ENCODE measurements at regions not wholly inside any gene's neighbourhood (a gene's known extent, or its start where the extent isn't known, plus 50 kb on each side); places are given as distances from the start of the nearest gene placed in this dataset.

- DNase-seq (ENCODE audit: low read depth), result no peak
Measured at GRCh38 chr15:96670389-96670788, 339.9 kb downstream of the NR2F2 start.

GRCh38 chr15:96672629-96673028, 342.1 kb downstream of the NR2F2 start:
- DNase-seq (ENCODE audit: low read depth), result no peak

DNA sequence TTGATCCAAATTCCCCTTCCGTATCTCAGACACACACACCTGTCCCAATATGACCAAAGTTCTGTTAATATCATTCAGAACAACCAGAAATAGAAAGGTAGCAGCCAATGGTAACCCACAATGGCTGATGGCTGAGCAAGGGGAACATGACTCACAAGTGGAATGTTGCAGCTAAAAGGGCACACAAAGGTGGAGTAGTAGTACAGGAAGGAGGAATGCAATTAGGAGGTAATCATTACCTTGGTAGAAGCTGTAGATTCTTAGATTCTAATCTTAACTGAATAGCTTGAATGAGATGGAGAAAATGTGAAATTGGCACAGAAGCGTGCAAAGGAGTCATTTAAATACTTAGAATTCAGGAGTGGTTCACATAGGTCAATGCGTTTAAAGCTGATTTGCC, 347.9 kb downstream of the NR2F2 start:
- DNase-seq (ENCODE audit: low read depth), result no peak

DNA sequence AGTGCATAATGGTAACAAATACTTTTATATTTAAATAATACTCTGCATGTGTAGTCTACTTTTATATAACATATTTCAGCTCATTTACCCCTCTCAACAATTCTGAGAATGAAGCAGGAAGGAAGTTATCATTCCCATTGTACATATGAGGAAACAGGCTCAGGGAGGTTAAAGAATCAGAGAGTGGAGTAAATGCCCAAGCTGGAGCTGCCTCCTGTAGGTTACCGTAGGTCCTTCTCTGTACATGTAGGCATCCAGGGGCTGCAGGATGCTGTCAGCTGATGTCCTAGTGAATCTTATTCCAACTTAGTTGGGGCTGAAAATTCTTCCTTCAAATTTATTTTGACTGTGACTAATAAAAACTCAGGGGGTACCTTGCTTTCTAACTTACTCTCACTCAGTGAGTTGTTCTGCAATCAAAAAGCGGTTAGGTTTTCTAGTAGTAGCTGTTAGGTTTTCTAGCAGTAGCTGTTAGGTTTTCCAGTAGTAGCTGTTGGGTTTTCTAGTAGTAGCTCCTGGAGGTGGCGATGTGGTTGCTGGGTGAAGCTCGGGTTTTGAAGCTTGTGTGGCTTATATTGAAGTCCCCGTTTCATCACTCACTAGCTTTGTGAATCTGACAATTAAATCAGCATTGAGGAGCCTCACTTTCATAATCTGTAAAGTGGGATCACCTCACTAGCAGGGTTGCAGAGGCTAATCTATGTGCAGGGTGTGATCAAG, 357.0 kb downstream of the NR2F2 start:
- DNase-seq (ENCODE audit: low read depth), result no peak

GRCh38 chr15:96690733-96691132, 360.2 kb downstream of the NR2F2 start:
- DNase-seq (ENCODE audit: low read depth), result no peak

GRCh38 chr15:96692826-96693225, 362.3 kb downstream of the NR2F2 start:
- DNase-seq (ENCODE audit: low read depth), result no peak

DNA sequence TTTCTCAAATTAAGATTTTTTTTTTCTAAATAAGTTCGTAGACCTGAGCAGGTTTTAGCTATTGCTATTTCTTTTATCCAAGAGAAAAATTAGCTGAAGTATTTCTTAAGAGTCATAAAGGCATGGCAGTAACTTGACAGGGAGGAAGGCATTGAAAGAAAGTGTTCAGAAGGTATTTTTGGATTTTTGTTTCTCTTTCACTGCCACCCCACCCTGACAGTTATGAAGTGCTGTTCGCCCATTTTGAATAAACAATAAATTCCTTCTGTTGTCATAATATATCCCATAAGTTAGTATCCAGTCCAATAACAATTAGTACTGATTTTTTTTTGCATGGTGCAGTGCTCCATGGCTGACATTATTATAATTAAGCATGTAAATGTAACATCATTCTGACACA, 363.0 kb downstream of the NR2F2 start:
- no peak for DNase-seq (ENCODE audit: low read depth)

DNA sequence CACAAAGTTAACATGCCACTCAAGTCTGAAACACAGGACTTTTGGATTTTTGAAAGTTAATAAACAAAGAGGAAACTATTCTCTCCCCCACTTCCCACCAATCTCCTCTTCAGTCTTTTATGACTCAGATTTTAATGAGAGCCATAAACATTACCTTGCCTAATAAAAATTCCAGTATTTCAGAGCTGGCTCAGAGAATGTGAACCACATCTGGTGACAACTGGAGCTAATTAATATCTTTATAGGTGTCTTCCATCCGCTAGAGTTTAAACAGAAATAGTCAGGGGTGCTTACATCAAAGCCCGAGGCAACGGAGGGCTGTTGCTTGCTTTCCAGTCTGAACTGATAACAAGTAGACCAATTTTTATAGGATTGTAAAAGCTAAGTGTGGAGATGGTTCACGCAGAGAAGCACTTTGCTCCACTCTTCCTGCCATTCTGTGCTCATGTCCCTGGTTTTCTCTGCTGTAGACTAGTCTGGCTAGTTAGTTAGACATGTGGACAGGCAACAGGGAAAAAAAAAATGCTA, 363.6 kb downstream of the NR2F2 start:
- peak; percentile 27 for DNase-seq (ENCODE audit: low read depth)

- no peak for DNase-seq (ENCODE audit: low read depth)
Measured at GRCh38 chr15:96695426-96695825, 364.9 kb downstream of the NR2F2 start.

GRCh38 chr15:96699871-96700401, 369.4 kb downstream of the NR2F2 start:
- DNase-seq (ENCODE audit: low read depth), result no peak

- no peak for DNase-seq (ENCODE audit: low read depth)
Measured at GRCh38 chr15:96700555-96700954, 370.1 kb downstream of the NR2F2 start.

GRCh38 chr15:96701443-96701842, 370.9 kb downstream of the NR2F2 start:
- no peak for DNase-seq (ENCODE audit: low read depth)

DNA sequence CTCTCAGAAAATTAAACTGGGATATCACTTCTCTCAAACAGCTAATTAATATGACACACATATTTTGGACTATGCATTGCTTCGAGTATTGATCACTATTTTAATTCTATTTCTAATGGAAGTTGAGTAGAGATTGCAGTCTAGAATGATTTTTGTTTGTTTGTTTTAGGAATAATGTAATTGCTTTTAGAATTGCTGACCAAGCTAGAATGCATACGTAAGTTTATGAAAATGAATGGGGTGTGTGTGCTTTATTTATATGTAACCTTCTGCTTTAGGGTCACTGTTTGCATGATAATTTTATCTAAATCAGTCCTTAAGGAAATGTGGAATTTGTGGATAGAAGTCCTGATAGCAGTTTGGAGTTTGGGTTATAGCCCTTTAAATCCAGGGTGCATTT, 371.4 kb downstream of the NR2F2 start:
- no peak for DNase-seq (ENCODE audit: low read depth)

DNA sequence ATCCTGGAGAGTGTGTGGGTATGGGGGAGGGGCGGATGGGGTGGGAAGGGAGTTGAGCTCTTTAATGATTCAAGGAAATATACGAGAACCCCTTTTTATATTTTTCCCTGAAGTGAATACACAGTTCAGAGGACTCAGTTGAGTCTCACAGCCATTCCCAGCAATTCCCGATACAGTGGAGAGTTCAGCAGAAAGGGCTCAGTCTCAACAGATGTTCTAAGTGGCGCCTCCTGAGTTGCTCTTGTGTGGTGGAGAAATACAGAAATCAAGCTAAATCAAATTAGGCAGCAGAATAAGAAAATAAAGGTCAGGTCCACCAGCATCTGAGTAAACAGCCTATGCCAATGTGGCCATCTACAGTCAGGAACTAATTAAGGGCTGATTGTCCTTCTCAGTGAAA, 372.1 kb downstream of the NR2F2 start:
- no peak for DNase-seq (ENCODE audit: low read depth)

- no peak for DNase-seq (ENCODE audit: low read depth)
Measured at GRCh38 chr15:96703091-96703490, 372.6 kb downstream of the NR2F2 start.

GRCh38 chr15:96703794-96704550, 373.5 kb downstream of the NR2F2 start:
- DNase-seq (ENCODE audit: low read depth), result peak; percentile 30

DNA sequence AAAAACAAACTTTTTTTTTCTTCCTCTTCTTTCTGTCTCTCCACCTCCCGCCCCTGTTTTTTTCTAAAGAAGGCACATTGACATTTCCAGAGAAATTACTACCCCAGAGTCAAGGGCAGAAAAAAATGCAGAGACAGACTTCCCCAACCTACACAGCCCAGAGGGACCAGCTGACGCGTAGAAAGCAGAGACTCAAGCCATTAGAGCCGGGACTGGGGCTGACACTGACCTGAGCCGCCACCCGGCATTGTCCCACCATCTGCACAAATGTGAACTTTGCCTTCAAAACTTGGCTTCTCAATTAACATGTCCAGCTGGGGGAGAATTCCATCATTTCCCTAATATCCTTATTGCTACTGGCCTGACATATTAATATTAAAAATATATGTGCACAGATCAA, 385.6 kb downstream of the NR2F2 start:
- DNase-seq (ENCODE audit: low read depth), result no peak

GRCh38 chr15:96716478-96716877, 386.0 kb downstream of the NR2F2 start:
- no peak for DNase-seq (ENCODE audit: low read depth)

GRCh38 chr15:96720251-96720650, 389.8 kb downstream of the NR2F2 start:
- DNase-seq (ENCODE audit: low read depth), result no peak

DNA sequence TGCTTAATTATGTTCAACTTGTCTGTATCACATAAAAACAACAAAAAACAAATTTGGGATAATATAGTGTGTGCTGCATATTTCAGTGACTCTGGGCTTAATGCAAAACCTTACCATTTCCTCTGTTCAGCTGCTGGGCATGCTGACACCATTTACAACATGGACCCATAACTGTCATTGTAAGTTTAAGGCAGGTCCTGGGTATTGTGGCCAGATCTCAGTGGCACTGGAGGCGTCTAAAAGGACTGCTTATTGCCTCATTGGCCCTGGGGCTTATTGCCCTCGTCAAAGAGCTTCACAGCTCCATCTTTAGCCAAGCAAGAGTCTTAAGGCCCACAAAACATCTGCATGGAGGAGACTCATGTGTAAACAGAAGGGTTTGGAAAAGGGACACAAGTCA, 390.2 kb downstream of the NR2F2 start:
- no peak for DNase-seq (ENCODE audit: low read depth)

DNA sequence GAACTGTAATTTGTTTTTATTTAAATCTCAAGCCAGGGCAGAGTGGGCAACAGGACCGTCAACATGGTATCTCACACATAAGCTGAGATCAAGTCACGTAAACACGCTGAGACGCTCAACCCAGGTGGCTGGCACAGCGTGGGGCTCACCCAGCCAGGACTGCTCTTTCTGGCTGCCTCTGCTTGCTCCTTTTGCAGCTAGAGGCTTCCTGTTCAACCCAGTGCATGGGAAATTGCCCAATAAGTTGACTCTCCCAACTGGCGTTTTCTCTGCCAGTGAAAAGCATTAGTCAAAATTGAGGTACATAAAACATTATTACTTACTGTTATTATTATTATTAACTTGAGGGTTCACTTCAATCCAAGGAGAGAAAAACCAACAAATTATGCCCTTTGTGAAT, 398.1 kb downstream of the NR2F2 start:
- DNase-seq (ENCODE audit: low read depth), result no peak

DNA sequence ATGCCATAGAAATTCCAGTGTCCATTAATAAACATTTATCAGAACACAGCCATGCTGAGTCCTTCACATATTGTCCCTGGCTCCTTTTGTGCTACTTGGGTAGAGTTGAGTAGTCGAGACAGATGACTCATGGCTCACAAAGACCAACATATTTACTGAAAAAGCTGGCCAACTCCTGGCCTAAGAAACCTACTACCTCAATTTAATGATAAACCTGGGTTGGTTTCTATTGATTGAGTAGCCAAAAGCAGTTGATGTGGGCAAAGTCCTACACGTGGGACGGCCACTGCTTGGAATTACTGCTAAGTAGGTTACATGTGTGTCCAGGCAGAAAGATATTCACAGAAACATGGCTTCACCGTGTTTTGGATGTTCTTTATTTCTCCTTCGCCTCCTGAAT, 402.2 kb downstream of the NR2F2 start:
- DNase-seq (ENCODE audit: low read depth), result no peak

DNA sequence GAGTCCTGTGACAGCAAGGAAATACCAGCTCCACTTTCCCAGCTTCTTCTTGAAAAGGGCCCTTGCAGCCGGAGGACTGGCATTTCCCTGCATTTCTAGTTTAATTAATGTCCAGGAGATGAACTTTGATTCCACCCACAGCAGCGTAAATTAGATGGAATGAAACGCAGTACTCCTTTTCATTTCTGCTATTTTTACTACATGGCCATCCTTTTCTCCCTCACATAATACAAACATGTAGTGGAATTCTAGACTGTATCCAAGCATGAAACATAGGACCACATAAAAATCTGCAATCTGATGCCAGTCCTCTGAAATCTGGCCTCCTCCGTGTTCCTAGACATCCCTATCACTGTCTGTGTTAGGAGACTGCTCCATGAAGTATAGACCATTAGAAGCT, 403.2 kb downstream of the NR2F2 start:
- no peak for DNase-seq (ENCODE audit: low read depth)
